ENCODE measurements at regions not wholly inside any gene's neighbourhood (a gene's known extent, or its start where the extent isn't known, plus 50 kb on each side); places are given as distances from the start of the nearest gene placed in this dataset.

- TF ChIP-seq NFRKB (IDR thresholded peaks at IDR 0.05) (no peak), POLR2A (IDR thresholded peaks at IDR 0.05; ENCODE audit: insufficient read depth in 1 of 2, low read depth in 2 of 2, low read length in 2 of 2) (no peak), ZNF598 (CRISPR knock-in tag; IDR thresholded peaks at IDR 0.05; ENCODE audit: borderline replicate concordance) (no peak), PRPF4 (IDR thresholded peaks at IDR 0.05; ENCODE audit: low read depth, low read length, poor library complexity, severe bottlenecking) (no peak), AGO2 (optimal IDR thresholded peaks at IDR 0.05; ENCODE audit: low read depth, low read length) (no peak), KLF13 (CRISPR knock-in tag; IDR thresholded peaks at IDR 0.05) (no peak), ZNF563 (CRISPR knock-in tag; IDR thresholded peaks at IDR 0.05) (no peak), HDAC1 (CRISPR knock-in tag; IDR thresholded peaks at IDR 0.05) (no peak), GABPA (IDR thresholded peaks at IDR 0.05; ENCODE audit: low read depth, low read length) (no peak), GABPA (CRISPR knock-in tag; IDR thresholded peaks at IDR 0.05; ENCODE audit: low read depth) (no peak)
These were observed 677.5 kb downstream of the RAPGEF2 start for GRCh38 chr4:159780196-159780922.
